ENCODE measurements at regions not wholly inside any gene's neighbourhood (a gene's known extent, or its start where the extent isn't known, plus 50 kb on each side); places are given as distances from the start of the nearest gene placed in this dataset.

- H3K4me1 ChIP-seq (ENCODE audit: control insufficient read depth, extremely low read depth, insufficient read depth, low read length) = no peaks in the 10 kb centered on the region
- DNase-seq (ENCODE audit: low read depth, low spot score) (no peak), FAIRE-seq (no peak)
- no peak overlapping the region for H3K9ac ChIP-seq (ENCODE audit: control insufficient read depth, extremely low read depth, insufficient read depth, low read length)
- no peaks in the 10 kb centered on the region for H4K20me1 ChIP-seq (ENCODE audit: control insufficient read depth, extremely low read depth, insufficient read depth, low read length)
- H3K27me3 ChIP-seq (ENCODE audit: control insufficient read depth, extremely low read depth, insufficient read depth, low read length) = no peaks in the 10 kb centered on the region
- H3K79me2 ChIP-seq (ENCODE audit: control insufficient read depth, insufficient read depth, low read length) = no peaks in the 10 kb centered on the region
- H3K36me3 ChIP-seq (ENCODE audit: control insufficient read depth in 2 of 2, extremely low read depth in 1 of 2, insufficient read depth in 2 of 2, low read length in 2 of 2) = no peaks in the 10 kb centered on the region
- H3K9me3 ChIP-seq (ENCODE audit: control insufficient read depth, low read depth, low read length) = no peaks in the 10 kb centered on the region
- no peak overlapping the region for H3K4me3 ChIP-seq (ENCODE audit: control insufficient read depth in 2 of 3, extremely low read depth in 1 of 3, insufficient read depth in 2 of 3, low read depth in 1 of 3, low read length in 3 of 3)
- TF ChIP-seq CTCF (optimal IDR thresholded peaks at IDR 0.05 in 1 of 3, IDR thresholded peaks at IDR 0.05 in 1 of 3, conservative IDR thresholded peaks at IDR 0.05 in 1 of 3; ENCODE audit: extremely low read depth in 1 of 3, insufficient read depth in 2 of 3, low read length in 3 of 3) = no peak
- TF ChIP-seq EZH2 (IDR thresholded peaks at IDR 0.05; ENCODE audit: low read length) = no peak
- no peak overlapping the region for H2AFZ ChIP-seq (ENCODE audit: control insufficient read depth, low read length)
- H3K27ac ChIP-seq (ENCODE audit: control insufficient read depth, insufficient read depth, low read length) = no peak overlapping the region
- H3K4me2 ChIP-seq (ENCODE audit: control insufficient read depth, extremely low read depth, insufficient read depth, low read depth, low read length) = no peak overlapping the region
- H3K9me1 ChIP-seq (ENCODE audit: control insufficient read depth, extremely low read depth, insufficient read depth, low read length) = no peaks in the 10 kb centered on the region
- dilution Hi-C loops (cut with MboI; ENCODE audit: extremely low pct_ligation_motif_present, low sequenced_read_pairs) = no loop called here
Measured at GRCh38 chr2:14330884-14331283, 301.6 kb upstream of the LRATD1 start.

GRCh38 chr2:14336759-14337382 is 295.6 kb upstream of the LRATD1 start:
- Histone ChIP-seq H3K36me3 (ENCODE audit: control insufficient read depth in 2 of 2, extremely low read depth in 1 of 2, insufficient read depth in 2 of 2, low read length in 2 of 2) (no peaks in the 10 kb centered on the region), H3K79me2 (ENCODE audit: control insufficient read depth, insufficient read depth, low read length) (no peaks in the 10 kb centered on the region), H3K27me3 (ENCODE audit: control insufficient read depth, extremely low read depth, insufficient read depth, low read length) (no peaks in the 10 kb centered on the region), H3K4me1 (ENCODE audit: control insufficient read depth, extremely low read depth, insufficient read depth, low read length) (no peaks in the 10 kb centered on the region), H2AFZ (ENCODE audit: control insufficient read depth, low read length) (no peak overlapping the region), H3K4me3 (ENCODE audit: control insufficient read depth in 2 of 3, extremely low read depth in 1 of 3, insufficient read depth in 2 of 3, low read depth in 1 of 3, low read length in 3 of 3) (no peak overlapping the region), H3K27ac (ENCODE audit: control insufficient read depth, insufficient read depth, low read length) (no peak overlapping the region), H4K20me1 (ENCODE audit: control insufficient read depth, extremely low read depth, insufficient read depth, low read length) (no peaks in the 10 kb centered on the region), H3K4me2 (ENCODE audit: control insufficient read depth, extremely low read depth, insufficient read depth, low read depth, low read length) (no peak overlapping the region), H3K9ac (ENCODE audit: control insufficient read depth, extremely low read depth, insufficient read depth, low read length) (no peak overlapping the region), H3K9me1 (ENCODE audit: control insufficient read depth, extremely low read depth, insufficient read depth, low read length) (no peaks in the 10 kb centered on the region), H3K9me3 (ENCODE audit: control insufficient read depth, low read depth, low read length) (no peaks in the 10 kb centered on the region)
- FAIRE-seq (no peak), DNase-seq (ENCODE audit: low read depth, low spot score) (no peak)
- dilution Hi-C loops (cut with MboI; ENCODE audit: extremely low pct_ligation_motif_present, low sequenced_read_pairs) = no loop called here
- TF ChIP-seq CTCF (optimal IDR thresholded peaks at IDR 0.05 in 1 of 3, IDR thresholded peaks at IDR 0.05 in 1 of 3, conservative IDR thresholded peaks at IDR 0.05 in 1 of 3; ENCODE audit: extremely low read depth in 1 of 3, insufficient read depth in 2 of 3, low read length in 3 of 3) (no peak), EZH2 (IDR thresholded peaks at IDR 0.05; ENCODE audit: low read length) (no peak)
